NB4 (cell line): ENCODE measurements at regions not wholly inside any gene's neighbourhood (a gene's known extent, or its start where the extent isn't known, plus 50 kb on each side); places are given as distances from the start of the nearest gene placed in this dataset.

ENCODE experiments used
- CTCF ChIP-seq: IDR thresholded peaks from one replicate; pipeline ENCODE4 v1.5.1; 2012; ENCODE audit warnings: low read depth, low read length
- TF ChIP-seq, protein P1 (sequence below): IDR thresholded peaks from 2 replicates; pipeline ENCODE4 v1.6.1; 2011; ENCODE audit warnings: low read depth, low read length

DNA sequence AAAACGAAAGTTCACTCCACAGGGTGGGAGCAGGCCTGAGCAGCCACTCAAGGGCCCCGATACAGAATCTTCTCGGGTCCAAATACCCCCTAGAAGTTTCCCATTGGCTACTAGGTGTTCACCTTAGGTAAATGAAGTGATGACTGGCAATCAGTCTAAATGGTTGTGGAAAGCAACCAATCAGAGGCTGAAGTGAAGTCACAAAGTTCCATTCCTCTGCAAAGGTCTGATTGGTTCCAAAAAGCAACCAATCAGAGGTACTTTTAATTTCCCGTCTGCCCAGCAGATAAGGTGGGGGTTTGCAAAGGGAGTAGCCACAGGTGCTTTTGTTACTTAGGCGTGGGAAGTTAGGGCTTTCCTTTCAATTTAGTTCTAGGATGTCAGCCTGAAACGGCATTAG, 58.2 kb upstream of the NKAP start:
- TF ChIP-seq CTCF = no peak
- TF ChIP-seq, protein P1, sequence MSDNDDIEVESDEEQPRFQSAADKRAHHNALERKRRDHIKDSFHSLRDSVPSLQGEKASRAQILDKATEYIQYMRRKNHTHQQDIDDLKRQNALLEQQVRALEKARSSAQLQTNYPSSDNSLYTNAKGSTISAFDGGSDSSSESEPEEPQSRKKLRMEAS = no peak
